ENCODE measurements at regions not wholly inside any gene's neighbourhood (a gene's known extent, or its start where the extent isn't known, plus 50 kb on each side); places are given as distances from the start of the nearest gene placed in this dataset.
A peak's percentile ranks its signal among the peaks of the same experiment; 100 is the strongest.

DNA sequence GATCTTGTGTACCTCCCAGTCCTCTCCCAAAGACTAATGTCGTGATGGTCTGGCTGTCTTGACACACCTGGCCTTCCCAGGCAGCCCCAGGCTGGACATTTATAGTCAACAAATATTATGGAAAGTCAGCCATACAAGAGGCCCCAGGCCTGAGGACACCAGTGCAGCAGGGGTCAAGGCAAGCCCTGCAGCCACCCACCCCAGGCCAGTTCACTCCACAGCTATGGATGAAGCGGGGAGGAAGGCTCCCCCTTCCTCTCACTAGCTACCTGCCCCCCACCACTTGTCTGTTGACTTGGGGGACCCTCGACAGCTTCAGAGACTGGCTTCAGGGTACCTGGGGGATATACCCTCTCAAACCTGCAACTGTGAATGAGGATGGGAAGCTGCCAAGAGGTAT lies 132.1 kb downstream of the MRPL14 start:
- H3K27ac ChIP-seq = no peak overlapping the region
- TF ChIP-seq, protein P1, sequence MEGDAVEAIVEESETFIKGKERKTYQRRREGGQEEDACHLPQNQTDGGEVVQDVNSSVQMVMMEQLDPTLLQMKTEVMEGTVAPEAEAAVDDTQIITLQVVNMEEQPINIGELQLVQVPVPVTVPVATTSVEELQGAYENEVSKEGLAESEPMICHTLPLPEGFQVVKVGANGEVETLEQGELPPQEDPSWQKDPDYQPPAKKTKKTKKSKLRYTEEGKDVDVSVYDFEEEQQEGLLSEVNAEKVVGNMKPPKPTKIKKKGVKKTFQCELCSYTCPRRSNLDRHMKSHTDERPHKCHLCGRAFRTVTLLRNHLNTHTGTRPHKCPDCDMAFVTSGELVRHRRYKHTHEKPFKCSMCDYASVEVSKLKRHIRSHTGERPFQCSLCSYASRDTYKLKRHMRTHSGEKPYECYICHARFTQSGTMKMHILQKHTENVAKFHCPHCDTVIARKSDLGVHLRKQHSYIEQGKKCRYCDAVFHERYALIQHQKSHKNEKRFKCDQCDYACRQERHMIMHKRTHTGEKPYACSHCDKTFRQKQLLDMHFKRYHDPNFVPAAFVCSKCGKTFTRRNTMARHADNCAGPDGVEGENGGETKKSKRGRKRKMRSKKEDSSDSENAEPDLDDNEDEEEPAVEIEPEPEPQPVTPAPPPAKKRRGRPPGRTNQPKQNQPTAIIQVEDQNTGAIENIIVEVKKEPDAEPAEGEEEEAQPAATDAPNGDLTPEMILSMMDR (conservative IDR thresholded peaks at IDR 0.05) = no peak

DNA sequence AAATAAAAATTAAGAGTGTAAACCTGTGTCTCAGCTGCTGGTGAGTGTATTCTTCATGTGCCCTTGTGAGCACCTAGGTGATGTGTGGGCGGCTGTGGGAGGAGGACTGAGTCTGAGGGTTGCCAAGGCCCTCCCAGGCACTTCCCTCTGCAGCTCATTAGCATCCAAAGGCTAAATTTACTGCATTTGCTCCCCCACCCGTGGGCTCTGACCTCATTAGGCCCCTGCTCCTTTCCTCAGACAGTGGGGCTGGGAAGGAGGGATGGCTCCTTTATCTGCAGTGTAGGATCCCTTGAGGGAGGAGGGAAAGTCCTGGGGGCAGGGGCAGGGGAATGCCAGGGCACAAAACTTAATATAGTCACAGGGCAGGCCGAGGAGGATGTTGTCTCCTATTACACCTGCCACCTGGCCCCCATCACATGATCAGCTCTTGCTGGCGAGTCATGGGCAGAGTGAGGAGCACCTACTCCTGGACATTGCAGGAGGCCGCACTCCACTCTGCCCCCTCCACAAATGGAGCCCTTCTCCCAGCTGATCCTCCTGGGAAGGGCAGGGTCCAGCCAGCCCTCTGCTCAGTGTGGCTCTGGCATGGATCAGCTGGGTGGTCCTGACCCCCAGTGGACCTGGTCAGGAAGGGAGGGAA lies 133.2 kb downstream of the MRPL14 start:
- H3K27ac ChIP-seq = peak overlapping the region; percentile 31; the same call in 1 of the 2 replicates
- TF ChIP-seq, protein P1 (conservative IDR thresholded peaks at IDR 0.05) = no peak

DNA sequence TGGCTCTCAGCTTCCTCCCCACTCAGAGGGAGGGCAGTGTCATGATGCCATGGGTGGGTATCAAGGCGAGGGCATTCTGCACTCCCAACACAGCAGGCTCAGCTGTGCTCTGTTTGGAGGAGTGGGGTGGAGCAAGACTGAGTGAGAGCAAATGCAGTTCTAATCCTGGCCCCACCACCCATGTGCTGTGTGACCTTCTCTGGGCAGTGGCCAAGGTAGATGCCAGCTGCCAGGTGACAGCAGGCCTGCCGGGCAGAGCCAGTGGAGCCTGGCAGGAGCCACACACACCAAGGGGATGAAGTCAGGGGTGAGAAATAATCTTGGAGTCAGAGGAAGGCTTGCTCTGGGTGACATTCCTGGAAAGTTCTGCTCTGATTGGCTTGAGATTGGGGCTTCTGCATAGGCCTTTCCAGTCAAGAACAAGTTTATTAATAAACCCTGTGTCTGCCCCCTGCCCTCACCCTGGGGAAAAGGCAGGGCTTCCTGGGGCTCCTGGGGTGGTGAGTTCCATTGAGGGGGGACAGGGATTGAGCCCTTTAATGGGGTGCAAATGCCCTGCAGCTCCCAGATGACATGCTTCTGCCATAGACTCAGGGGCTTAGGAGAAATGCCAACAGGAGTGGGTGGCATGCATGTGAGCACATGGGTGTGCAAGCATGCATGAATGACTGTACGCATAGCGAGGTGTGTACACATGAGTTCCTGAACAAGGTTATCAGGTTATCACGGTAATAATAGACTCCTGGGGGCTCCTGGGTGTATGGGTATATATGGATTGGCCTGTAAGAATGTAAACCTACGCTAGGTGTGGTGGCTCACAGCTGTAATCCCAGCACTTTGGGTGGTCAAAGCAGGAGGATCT lies 134.2 kb downstream of the MRPL14 start:
- TF ChIP-seq, protein P1 (conservative IDR thresholded peaks at IDR 0.05) = no peak
- peak overlapping the region; percentile 31; the same call in 1 of the 2 replicates for H3K27ac ChIP-seq

DNA sequence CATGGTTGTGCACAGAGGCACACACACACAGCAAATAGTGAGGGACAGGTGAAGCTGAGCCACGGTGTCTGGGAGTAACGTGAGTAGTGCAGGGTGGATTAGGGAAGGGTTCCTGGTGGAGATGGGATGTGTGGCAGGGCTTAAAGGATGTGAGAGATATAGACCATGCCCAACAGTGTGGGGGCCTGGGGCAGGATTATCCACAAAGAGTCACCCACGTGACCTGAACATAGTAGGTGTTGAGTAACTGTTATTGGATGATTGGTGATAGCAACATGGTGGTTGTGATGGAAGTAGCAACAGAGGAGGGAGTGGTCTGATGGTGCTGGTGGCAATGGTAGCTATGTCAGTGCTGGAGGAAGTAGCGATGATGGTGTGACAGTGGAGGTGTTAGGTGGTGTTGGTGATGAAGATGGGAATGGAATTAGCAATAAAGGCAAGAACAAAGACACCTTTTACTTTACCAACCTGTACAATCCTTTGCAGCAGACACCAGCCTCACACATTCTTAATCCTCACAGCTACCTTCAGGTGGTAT lies 135.1 kb downstream of the MRPL14 start:
- H3K27ac ChIP-seq = peak overlapping the region; percentile 31; the same call in 1 of the 2 replicates
- TF ChIP-seq, protein P1 (conservative IDR thresholded peaks at IDR 0.05) = no peak

DNA sequence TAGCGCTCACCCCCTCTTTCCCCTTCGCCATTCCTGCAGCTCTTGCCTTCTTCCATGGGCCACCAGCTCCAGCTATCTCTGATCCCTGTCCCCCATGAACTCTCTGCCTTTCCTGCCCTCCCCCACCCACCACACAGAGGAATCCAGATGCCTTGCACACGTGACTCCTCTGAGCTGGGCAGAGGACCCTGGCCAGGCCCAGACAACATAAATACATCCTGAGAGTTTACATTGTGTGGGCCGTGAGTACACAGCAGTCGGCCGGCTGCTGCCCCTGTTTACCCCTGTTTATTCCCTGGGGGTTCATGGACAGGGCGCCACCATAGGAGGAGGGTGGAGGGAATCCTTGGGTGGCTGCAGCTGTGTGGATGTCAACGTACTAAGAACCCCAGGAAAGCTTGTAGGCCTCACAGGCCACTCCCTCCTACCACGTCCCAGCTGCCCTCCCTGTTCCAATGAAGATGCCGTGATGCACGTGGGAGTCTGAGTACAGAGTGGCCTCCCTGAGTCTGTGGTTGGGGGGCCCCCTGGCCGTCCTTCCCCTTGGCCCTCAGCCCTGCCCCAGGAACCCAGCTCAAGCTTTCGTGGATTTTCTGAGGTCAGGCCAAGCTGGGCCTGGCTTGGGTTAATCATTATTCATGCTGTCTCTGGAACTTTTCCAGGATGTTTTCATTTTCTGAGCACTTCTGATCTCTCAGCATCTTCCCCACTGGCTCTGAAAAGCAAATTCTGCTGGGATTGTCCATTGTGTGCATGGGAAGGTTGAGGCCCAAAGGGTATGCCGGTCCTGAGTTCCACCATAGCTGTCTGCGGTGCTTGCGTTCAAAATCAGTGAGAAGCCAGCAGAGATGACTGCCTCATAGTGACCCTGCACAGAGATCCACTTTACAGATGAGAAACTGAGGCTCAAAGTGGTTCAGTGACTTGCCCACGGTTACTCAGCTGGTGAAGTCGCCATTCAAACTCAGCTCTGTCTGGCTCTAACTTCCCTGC lies 136.3 kb downstream of the MRPL14 start:
- H3K27ac ChIP-seq = peak overlapping the region; percentile 68

DNA sequence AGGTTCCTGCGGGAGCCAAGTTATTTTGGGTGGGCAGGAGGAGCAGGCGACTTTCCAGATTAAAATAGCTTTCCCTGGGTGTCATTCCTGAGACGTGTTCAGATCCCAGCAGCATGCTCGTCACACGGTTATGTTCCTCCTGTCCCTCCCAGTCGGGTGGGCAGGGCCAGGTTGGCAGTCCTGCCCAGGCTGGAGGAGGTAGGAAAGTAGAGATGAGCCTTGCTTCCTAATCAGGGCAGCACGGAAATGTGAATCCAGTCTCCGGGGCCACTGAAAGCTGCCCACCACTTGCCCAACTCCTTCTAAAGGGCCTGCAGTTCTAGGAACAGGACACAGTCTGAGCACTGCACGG lies 137.0 kb downstream of the MRPL14 start:
- peak overlapping the region; percentile 68; the same call in 1 of the 2 replicates for H3K27ac ChIP-seq
- TF ChIP-seq, protein P1 (conservative IDR thresholded peaks at IDR 0.05) = no peak

More for the DNA sequence above, 136.3 kb downstream of the MRPL14 start:
- TF ChIP-seq, protein P1 (conservative IDR thresholded peaks at IDR 0.05) = no peak

All from VCaP (cell line).